Activated CD8-positive, alpha-beta memory T cell treated with anti-CD3 and anti-CD28 coated beads, Interleukin-2, amount 50 U/mL, for 48 hours (primary cell): ENCODE measurements at regions not wholly inside any gene's neighbourhood (a gene's known extent, or its start where the extent isn't known, plus 50 kb on each side); places are given as distances from the start of the nearest gene placed in this dataset.
"Not testable (repeated sequence)": the region's sequence is repeated elsewhere in the genome, so short reads cannot be mapped to it uniquely, and the experiment has no call there.

ENCODE experiments used
- DNase-seq: peaks from one replicate; pipeline ENCODE4 v3.0.0-alpha.2; 2020

- no peak for DNase-seq
Observed at GRCh38 chr7:53413021-53413420, 377.6 kb downstream of the POM121L12 start.

GRCh38 chr7:53415816-53416215, 380.4 kb downstream of the POM121L12 start:
- DNase-seq: no peak

- no peak for DNase-seq
Observed at GRCh38 chr7:53418834-53419482, 383.5 kb downstream of the POM121L12 start.

- no peak for DNase-seq
Observed at GRCh38 chr7:53420550-53420949, 385.1 kb downstream of the POM121L12 start.

GRCh38 chr7:53422291-53422690, 386.9 kb downstream of the POM121L12 start:
- no peak for DNase-seq

GRCh38 chr7:53426145-53426750, 390.8 kb downstream of the POM121L12 start:
- no peak for DNase-seq

- no peak for DNase-seq
Observed at GRCh38 chr7:53428045-53428444, 392.6 kb downstream of the POM121L12 start.

- DNase-seq: no peak
Observed at GRCh38 chr7:53431901-53432300, 396.5 kb downstream of the POM121L12 start.

- DNase-seq: no peak
Observed at GRCh38 chr7:53437336-53437735, 401.9 kb downstream of the POM121L12 start.

- no peak for DNase-seq
Observed at GRCh38 chr7:53446170-53446569, 410.7 kb downstream of the POM121L12 start.

GRCh38 chr7:53458636-53459035, 423.2 kb downstream of the POM121L12 start:
- DNase-seq: no peak

- no peak for DNase-seq
Observed at GRCh38 chr7:53466371-53466770, 430.9 kb downstream of the POM121L12 start.

- no peak for DNase-seq
Observed at GRCh38 chr7:53470336-53470970, 435.0 kb downstream of the POM121L12 start.

GRCh38 chr7:53473371-53473770, 437.9 kb downstream of the POM121L12 start:
- DNase-seq: no peak

- DNase-seq: no peak
Observed at GRCh38 chr7:53475776-53476175, 440.3 kb downstream of the POM121L12 start.

- DNase-seq: no peak
Observed at GRCh38 chr7:53476566-53476965, 441.1 kb downstream of the POM121L12 start.

GRCh38 chr7:53485354-53485753, 449.9 kb downstream of the POM121L12 start:
- no peak for DNase-seq

- DNase-seq: no peak
Observed at GRCh38 chr7:53491051-53491450, 455.6 kb downstream of the POM121L12 start.

GRCh38 chr7:53495181-53495580, 459.7 kb downstream of the POM121L12 start:
- DNase-seq: not testable (repeated sequence)

GRCh38 chr7:53500076-53500475, 464.6 kb downstream of the POM121L12 start:
- no peak for DNase-seq

GRCh38 chr7:53504914-53505313, 469.5 kb downstream of the POM121L12 start:
- DNase-seq: no peak

- no peak for DNase-seq
Observed at GRCh38 chr7:53518319-53518718, 482.9 kb downstream of the POM121L12 start.

GRCh38 chr7:53520841-53521240, 485.4 kb downstream of the POM121L12 start:
- DNase-seq: no peak

- no peak for DNase-seq
Observed at GRCh38 chr7:53521638-53522184, 486.3 kb downstream of the POM121L12 start.
